ENCODE measurements at regions not wholly inside any gene's neighbourhood (a gene's known extent, or its start where the extent isn't known, plus 50 kb on each side); places are given as distances from the start of the nearest gene placed in this dataset.
"Not testable (repeated sequence)": the region's sequence is repeated elsewhere in the genome, so short reads cannot be mapped to it uniquely, and the experiment has no call there.

DNA sequence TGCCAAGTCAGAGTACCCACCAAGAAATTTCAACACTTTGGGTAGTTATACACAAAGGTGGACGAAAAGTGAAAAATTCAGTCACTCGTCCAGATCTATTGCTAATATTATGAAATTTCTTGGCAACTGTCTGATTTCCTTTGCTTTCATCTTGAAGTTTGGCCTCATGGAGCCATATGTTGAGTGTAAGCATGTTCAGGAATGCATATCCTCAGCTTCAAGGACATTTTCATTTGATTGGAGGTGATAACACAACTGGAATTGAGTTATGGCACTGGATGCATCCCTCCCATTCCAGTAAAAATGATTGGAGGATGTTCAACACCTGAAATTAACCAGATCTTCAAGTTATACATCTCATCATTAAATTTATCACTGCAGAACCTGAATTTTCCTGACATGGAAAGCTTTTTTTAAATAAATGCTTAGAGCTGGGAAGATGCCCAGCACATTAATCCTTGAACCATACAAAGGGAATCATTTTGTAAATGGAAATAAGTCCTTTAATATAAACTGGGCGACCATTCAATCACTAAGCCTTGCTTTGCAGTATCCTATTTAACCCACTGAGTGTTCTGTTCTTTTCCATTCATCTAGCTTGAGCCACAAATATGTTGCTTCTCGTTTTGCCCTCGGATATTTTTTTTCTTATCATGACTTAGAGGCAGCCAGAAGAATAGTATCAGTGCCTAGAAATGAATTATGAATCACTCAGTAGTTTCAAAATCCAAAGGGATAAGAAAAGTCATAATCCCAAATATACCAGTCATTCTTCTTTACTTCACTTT, 273.7 kb upstream of the PIK3R1 start:
- DNase-seq (ENCODE audit: low read depth in 2 of 2) = no peak

GRCh38 chr5:67935908-67936566, 279.5 kb upstream of the PIK3R1 start:
- no peak for DNase-seq (ENCODE audit: low read depth in 2 of 2)

- DNase-seq (ENCODE audit: low read depth in 2 of 2) = no peak
These were observed 280.6 kb upstream of the PIK3R1 start for GRCh38 chr5:67934976-67935375.

- no peak for DNase-seq (ENCODE audit: low read depth in 2 of 2)
These were observed 290.0 kb upstream of the PIK3R1 start for GRCh38 chr5:67925511-67925910.

DNA sequence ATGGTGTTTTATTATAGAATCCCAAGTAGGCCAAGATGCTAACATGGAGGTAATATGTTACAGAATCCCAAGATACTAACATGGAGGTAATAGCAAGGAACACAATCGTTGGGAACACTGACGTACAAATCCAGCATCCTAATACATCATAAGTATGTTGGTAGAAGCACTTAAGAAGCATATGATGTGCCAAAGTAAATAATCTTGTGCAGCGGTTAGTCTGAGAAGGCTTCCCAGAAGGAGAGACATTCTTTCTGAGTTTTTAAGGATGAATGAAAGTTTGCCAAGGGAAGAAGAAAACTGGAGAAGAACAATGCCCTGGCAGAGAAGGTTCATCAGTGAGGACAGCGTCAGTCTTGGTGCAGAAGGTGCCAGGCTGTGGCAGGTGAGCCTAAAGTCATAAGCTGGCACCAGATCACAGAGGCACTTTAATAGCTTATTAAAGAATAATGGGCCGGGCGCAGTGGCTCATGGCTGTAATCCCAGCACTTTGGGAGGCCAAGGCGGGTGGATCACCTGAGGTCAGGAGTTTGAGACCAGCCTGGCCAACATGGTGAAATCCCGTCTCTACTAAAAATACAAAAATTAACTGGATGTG, 294.5 kb upstream of the PIK3R1 start:
- DNase-seq (ENCODE audit: low read depth in 2 of 2) = no peak

DNA sequence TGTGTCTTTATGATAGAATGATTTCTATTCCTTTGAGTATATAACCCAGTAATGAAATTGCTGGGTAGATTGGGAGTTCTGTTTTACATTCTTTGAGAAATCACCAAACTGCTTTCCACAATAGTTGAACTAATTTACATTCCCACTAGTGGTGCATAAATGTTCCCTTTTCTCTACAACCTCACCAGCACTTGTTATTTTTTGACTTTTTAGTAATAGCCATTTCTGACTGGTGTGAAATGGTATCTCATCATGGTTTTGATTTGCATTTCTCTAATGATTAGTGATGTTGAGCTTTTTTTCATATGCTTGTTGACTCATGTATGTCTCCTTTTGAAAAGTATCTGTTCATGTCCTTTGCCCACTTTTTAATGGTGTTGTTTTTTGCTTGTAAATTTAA, 296.0 kb upstream of the PIK3R1 start:
- not testable (repeated sequence) for DNase-seq (ENCODE audit: low read depth in 2 of 2)

GRCh38 chr5:67917561-67917960, 298.0 kb upstream of the PIK3R1 start:
- no peak for DNase-seq (ENCODE audit: low read depth in 2 of 2)

- no peak for DNase-seq (ENCODE audit: low read depth in 2 of 2)
These were observed 305.0 kb upstream of the PIK3R1 start for GRCh38 chr5:67910546-67910945.

DNA sequence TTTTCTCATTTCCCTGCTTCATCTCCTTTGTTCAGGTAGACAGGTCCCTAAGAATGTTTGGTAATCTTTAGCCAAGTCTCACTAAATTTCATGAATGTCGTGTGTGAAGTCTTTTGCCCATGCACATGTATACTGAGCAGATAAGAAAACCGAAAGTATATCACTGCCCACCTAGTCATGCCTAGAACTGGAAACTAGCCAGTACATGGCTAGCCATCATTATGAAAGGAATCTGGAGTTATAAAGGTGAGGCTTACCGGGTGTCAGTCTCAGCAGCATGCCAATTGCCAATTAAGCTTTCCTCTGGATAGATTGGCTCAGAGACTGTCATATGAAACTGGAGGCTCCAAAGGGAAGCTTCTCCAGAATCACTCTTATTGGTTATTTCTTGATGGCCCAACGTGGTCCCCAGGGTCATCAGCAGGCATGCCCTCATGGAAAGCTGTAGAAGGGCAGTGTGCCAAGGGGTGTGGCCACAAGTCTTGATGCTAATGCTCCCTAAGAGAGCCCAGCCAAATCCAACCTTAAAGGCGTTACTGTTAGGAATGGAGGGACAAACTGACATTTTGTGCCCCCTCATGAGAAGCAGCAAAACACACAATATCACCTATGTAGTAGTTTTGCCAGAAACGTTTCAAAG, 307.3 kb upstream of the PIK3R1 start:
- DNase-seq (ENCODE audit: low read depth in 2 of 2) = no peak

- no peak for DNase-seq (ENCODE audit: low read depth in 2 of 2)
These were observed 311.2 kb upstream of the PIK3R1 start for GRCh38 chr5:67904366-67904765.

- DNase-seq (ENCODE audit: low read depth in 2 of 2) = no peak
These were observed 311.9 kb upstream of the PIK3R1 start for GRCh38 chr5:67903656-67904055.

DNA sequence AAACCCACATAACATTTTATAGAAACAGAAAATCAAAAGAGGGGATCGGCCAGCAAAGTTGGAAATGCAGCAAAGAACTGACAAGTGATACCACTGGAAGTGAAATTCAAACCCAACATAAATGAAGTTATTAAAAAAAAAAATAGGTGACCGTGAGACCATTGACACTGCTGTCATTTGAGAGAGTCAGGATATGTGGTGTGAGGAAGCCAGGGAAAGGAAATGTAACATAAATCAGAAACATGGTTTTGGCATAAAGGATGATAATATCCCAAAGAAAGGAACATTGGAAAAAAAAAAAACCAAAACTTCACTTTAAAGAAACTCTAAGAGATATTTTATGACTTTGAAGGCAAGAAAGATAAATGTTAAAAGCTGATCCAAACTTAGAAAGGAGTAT, 312.4 kb upstream of the PIK3R1 start:
- DNase-seq (ENCODE audit: low read depth in 2 of 2) = no peak

DNA sequence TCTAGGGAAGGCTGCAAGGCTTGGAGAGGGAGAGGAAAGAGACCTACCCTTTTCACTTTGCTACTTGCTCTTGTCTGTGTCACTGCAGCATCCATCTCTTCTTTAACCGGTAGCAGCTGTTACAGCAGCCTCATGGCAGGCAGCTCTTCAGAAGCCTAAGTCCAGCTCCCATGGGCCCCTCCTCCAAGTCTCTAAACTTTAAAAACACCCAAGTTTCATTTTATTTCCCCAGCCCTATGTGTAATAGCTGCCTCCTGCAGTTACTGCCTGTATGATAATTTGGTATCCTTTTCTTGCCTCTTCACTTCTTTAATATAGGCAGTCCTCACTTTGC, 313.1 kb upstream of the PIK3R1 start:
- DNase-seq (ENCODE audit: low read depth in 2 of 2) = no peak

- DNase-seq (ENCODE audit: low read depth in 2 of 2) = no peak
These were observed 313.6 kb upstream of the PIK3R1 start for GRCh38 chr5:67901814-67902496.

DNA sequence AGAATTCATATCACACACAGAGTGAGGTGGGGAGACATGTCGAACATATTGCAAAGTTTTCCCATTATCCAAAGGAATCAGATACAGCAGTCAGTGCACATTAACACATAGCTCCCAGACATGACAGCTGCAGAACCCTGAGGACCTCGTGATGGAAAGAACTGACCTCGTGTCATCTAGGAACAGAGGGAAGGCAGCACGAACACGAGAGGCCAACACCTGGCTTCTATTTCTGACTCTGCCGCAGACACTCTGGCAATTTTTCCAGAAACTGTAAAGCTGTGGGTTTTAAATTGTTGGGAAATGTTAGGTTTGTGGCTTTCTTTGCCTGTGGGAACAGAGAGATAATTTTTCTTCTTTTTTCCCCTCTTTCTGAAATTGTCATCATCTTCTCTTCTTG, 315.0 kb upstream of the PIK3R1 start:
- DNase-seq (ENCODE audit: low read depth in 2 of 2) = no peak

GRCh38 chr5:67897980-67898379, 317.6 kb upstream of the PIK3R1 start:
- no peak for DNase-seq (ENCODE audit: low read depth in 2 of 2)

DNA sequence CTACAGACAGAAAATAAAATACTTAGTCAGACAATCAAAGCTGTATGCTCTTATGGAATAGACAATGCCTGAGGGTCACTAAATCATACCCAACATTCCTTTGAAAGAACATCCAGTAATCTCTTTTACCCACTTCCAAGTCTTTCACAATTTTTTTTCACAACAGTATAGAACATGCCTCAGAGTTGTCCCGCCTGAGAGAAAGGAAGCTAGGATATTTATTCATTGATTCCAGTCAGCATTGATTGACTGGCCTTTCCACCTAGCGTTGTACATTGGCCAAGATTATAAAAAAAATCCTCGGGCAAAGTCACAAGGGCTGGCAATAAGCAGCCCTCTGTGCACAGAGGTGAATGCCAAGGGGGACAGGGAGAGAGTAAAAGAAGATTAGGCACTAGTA, 318.1 kb upstream of the PIK3R1 start:
- DNase-seq (ENCODE audit: low read depth in 2 of 2) = no peak

DNA sequence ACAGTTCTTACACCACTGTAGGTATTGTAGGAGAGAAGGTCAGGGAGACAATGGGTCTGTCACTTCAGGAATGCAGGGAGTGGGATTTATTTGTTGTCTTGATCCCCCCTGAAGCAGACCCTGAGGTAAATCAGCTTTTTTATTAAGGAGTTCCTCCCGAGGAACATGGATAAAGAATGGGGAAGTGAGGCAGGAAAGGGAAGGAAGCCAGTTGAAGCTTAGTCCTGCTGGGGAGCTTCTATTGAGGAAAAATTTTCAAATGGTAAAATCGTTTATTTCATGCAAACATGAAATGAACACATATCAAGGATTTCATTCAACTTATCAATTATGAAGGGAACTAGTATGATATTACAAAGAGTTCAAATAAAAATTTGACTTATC, 318.6 kb upstream of the PIK3R1 start:
- no peak for DNase-seq (ENCODE audit: low read depth in 2 of 2)

DNA sequence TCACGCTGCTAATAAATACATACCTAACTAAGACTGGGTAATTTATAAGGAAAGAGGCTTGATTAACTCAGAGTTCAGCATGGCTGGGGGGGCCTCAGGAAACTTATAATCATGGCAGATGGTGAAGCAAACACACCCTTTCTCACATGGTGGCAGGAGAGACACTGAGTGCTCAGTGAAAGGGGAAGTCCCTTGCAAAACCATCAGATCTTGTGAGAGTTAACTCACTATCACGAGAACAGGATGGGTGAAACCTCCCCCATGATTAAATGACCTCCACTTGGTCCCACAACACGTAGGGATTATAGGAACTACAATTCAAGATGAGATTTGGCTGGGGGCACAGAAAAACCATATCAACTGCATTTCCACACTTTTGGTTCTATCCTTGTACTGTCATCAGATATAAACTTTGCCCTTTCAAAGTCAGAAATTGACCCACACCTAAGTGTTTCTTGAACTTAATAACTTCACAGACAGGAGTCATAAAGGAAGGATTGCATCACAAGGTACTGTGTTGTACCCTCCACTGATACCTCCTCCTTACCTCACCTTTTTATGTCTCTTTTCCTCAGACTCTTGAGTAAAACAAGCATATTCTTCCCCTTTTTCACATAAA, 319.1 kb upstream of the PIK3R1 start:
- no peak for DNase-seq (ENCODE audit: low read depth in 2 of 2)

- DNase-seq (ENCODE audit: low read depth in 2 of 2) = not testable (repeated sequence)
These were observed 325.7 kb upstream of the PIK3R1 start for GRCh38 chr5:67889870-67890269.

- DNase-seq (ENCODE audit: low read depth in 2 of 2) = no peak
These were observed 327.8 kb upstream of the PIK3R1 start for GRCh38 chr5:67887748-67888161.

GRCh38 chr5:67886761-67887160, 328.8 kb upstream of the PIK3R1 start:
- no peak for DNase-seq (ENCODE audit: low read depth in 2 of 2)
